Panc1 (cell line): ENCODE measurements at regions not wholly inside any gene's neighbourhood (a gene's known extent, or its start where the extent isn't known, plus 50 kb on each side); places are given as distances from the start of the nearest gene placed in this dataset.
"Not testable (repeated sequence)": the region's sequence is repeated elsewhere in the genome, so short reads cannot be mapped to it uniquely, and the experiment has no call there.

Experiments used
- ATAC-seq: fragments of 200-7000 bp; cut with Tn5 transposase; 2 replicates; pipeline ENCODE4 v1.9.1; 2020; ENCODE audit warnings: mild to moderate bottlenecking, moderate library complexity
- BruUV-seq: library from RNA; stranded (reverse); fragments of 400-500 nt; replicated peaks from 2 replicates; lab custom pipeline; 2021; lab: Mats Ljungman, UMichigan
- CTCF ChIA-PET: fragments of 300-600 bp; sonication (Branson Sonifier 250); formaldehyde crosslinking; loops from one replicate; lab custom pipeline; 2022; ENCODE audit warnings: antibody characterized with exemption; lab: Charles Lee
- POLR2A ChIA-PET: fragments of 300-600 bp; sonication (Branson Sonifier 250); formaldehyde crosslinking; loops from one replicate; lab custom pipeline; 2022; ENCODE audit warnings: antibody characterized with exemption; lab: Charles Lee
- DNase-seq: peaks from one replicate; pipeline ENCODE4 v3.0.0-alpha.2; 2010; ENCODE audit warnings: low read depth, low spot score
- H3K27ac ChIP-seq: 2 replicates; pipeline ENCODE4 v1.5.1; 2011; ENCODE audit warnings: mild to moderate bottlenecking, low read length, inconsistent platforms
- H3K27me3 ChIP-seq: fragments of 200-500 bp; sonication (Bioruptor generic); 2 replicates; pipeline ENCODE4 v1.6.0; 2014; ENCODE audit warnings: low read length, inconsistent platforms; ENCODE audit not compliant: control insufficient read depth, insufficient read depth
- H3K36me3 ChIP-seq: fragments of 200-500 bp; sonication (Bioruptor generic); 2 replicates; pipeline ENCODE4 v1.5.1; 2014; ENCODE audit warnings: inconsistent platforms, mild to moderate bottlenecking, low read length, moderate library complexity; ENCODE audit not compliant: control insufficient read depth, insufficient read depth
- H3K4me1 ChIP-seq: 2 replicates; pipeline ENCODE4 v1.5.1; 2011; ENCODE audit warnings: inconsistent platforms, mild to moderate bottlenecking, low read length, moderate library complexity; ENCODE audit not compliant: control insufficient read depth, insufficient read depth
- H3K4me3 ChIP-seq, 2 experiments: 2 replicates each; pipeline ENCODE4 v1.5.1; 2011 to 2012; ENCODE audit warnings: low read depth in 2 of 2, low read length in 2 of 2, mild to moderate bottlenecking in 2 of 2, inconsistent platforms in 1 of 2, moderate library complexity in 1 of 2
- H3K9me3 ChIP-seq: fragments of 200-500 bp; sonication (Bioruptor generic); 2 replicates; pipeline ENCODE4 v1.5.1; 2014; ENCODE audit warnings: low read depth, mild to moderate bottlenecking, inconsistent platforms, low read length, moderate library complexity; ENCODE audit not compliant: control insufficient read depth, insufficient read depth
- CTCF ChIP-seq: fragments of 450-650 bp; IDR thresholded peaks from 2 replicates; pipeline ENCODE4 v1.5.1; 2017; ENCODE audit warnings: mild to moderate bottlenecking
- POLR2AphosphoS5 ChIP-seq: IDR thresholded peaks from 2 replicates; pipeline ENCODE4 v1.6.1; 2012; ENCODE audit warnings: mild to moderate bottlenecking, low read depth, low read length, moderate library complexity
- REST ChIP-seq, 2 experiments: IDR thresholded peaks; 2 replicates each; pipeline ENCODE4 v1.6.1; 2011 to 2012; ENCODE audit warnings: low read depth in 2 of 2, control low read depth in 1 of 2, low read length in 1 of 2, mild to moderate bottlenecking in 1 of 2, moderate library complexity in 1 of 2; ENCODE audit not compliant: insufficient read depth in 1 of 2
- SIN3A ChIP-seq: IDR thresholded peaks from 2 replicates; pipeline ENCODE4 v1.6.1; 2012; ENCODE audit warnings: low read depth, mild to moderate bottlenecking, low read length, moderate library complexity, borderline replicate concordance; ENCODE audit not compliant: insufficient read depth
- TCF7L2 ChIP-seq: IDR thresholded peaks from 2 replicates; pipeline ENCODE4 v1.6.1; 2011; ENCODE audit warnings: mild to moderate bottlenecking, low read depth, low read length, inconsistent platforms
- in situ Hi-C: cut with HindIII; loops from 2 replicates; pipeline ENCODE4 v1.10.0; 2016; ENCODE audit warnings: low sequenced_read_pairs, low pct_unique_long_range_greater_than_20kb
- intact Hi-C: fragments of 100-400 bp; cut with micrococcal nuclease; formaldehyde crosslinking; loops from one replicate; pipeline ENCODE4 v1.10.0; 2022; ENCODE audit not compliant: unreplicated experiment

- TF ChIP-seq TCF7L2 (no peak), REST (IDR thresholded peaks at IDR 0.05; ENCODE audit: insufficient read depth in 1 of 2, low read depth in 2 of 2, low read length in 1 of 2) (no peak), POLR2AphosphoS5 (no peak), SIN3A (no peak), CTCF (no peak)
- BruUV-seq = no TSS peak
- ATAC-seq = no peak
- intact Hi-C loops = no loop called here
- POLR2A ChIA-PET = no interaction called here
- CTCF ChIA-PET = no interaction called here
- Histone ChIP-seq H3K4me1 (no peaks in the 10 kb centered on the region), H3K4me3 (no peak overlapping the region), H3K36me3 (no peaks in the 10 kb centered on the region), H3K27ac (no peak overlapping the region), H3K27me3 (no peaks in the 10 kb centered on the region), H3K9me3 (no peaks in the 10 kb centered on the region)
- in situ Hi-C loops = no loop called here
- no peak for DNase-seq
Measured at GRCh38 chr20:54985091-54985490, 509.7 kb downstream of the DOK5 start.

GRCh38 chr20:54984104-54984448 lies 508.7 kb downstream of the DOK5 start:
- Histone ChIP-seq H3K4me1 (no peaks in the 10 kb centered on the region), H3K4me3 (no peak overlapping the region), H3K27ac (no peak overlapping the region), H3K9me3 (no peaks in the 10 kb centered on the region), H3K27me3 (no peaks in the 10 kb centered on the region), H3K36me3 (no peaks in the 10 kb centered on the region)
- ChIA-PET POLR2A (no interaction called here), CTCF (no interaction called here)
- in situ Hi-C loops = no loop called here
- BruUV-seq = no TSS peak
- DNase-seq = no peak
- ATAC-seq = no peak
- no peak for TF ChIP-seq TCF7L2
- intact Hi-C loops = no loop called here

- DNase-seq, H3K9me3 ChIP-seq, ATAC-seq, H3K4me3 ChIP-seq, H3K27ac ChIP-seq, intact Hi-C loops, H3K36me3 ChIP-seq, in situ Hi-C loops, H3K4me1 ChIP-seq, CTCF ChIA-PET, POLR2A ChIA-PET, H3K27me3 ChIP-seq, BruUV-seq: not testable (repeated sequence)
Measured at GRCh38 chr20:54983394-54984103, 508.2 kb downstream of the DOK5 start.
